GM12865 (cell line): ENCODE measurements at regions not wholly inside any gene's neighbourhood (a gene's known extent, or its start where the extent isn't known, plus 50 kb on each side); places are given as distances from the start of the nearest gene placed in this dataset.

Experiments used
- DNase-seq: peaks from one replicate; pipeline ENCODE4 v3.0.0; 2010; ENCODE audit warnings: low read depth
- H3K4me3 ChIP-seq: 2 replicates; pipeline ENCODE4 v1.5.1; 2011; ENCODE audit warnings: mild to moderate bottlenecking, low read depth, low read length, control low read depth
- TF ChIP-seq, protein P1 (sequence below): IDR thresholded peaks from 2 replicates; pipeline ENCODE4 v1.5.1; 2011; ENCODE audit warnings: low read length, control low read depth, low read depth, inconsistent platforms; ENCODE audit not compliant: insufficient read depth; ENCODE audit errors: missing control alignments

DNA sequence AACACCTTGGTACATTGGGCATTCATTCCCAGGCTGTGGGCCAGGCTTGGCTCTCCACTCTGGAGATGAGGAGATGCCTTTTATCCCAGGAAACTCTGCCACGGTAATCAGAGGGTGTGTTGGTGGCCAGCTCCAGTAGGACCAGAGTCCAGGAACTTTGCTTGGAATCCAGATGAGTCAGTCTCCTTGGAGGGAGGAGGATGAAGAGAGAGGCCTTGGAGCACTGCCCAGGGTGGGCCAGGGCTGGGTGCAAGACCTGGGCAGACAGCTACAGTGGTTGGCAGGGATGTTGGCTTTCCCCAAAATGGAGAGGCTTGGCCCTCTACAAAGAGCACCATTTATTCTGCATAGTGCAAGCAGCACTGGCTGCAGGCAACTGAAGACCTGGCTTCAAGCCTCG lies 209.0 kb downstream of the RGS9 start:
- DNase-seq: no peak
- H3K4me3 ChIP-seq: no peak overlapping the region
- TF ChIP-seq, protein P1, sequence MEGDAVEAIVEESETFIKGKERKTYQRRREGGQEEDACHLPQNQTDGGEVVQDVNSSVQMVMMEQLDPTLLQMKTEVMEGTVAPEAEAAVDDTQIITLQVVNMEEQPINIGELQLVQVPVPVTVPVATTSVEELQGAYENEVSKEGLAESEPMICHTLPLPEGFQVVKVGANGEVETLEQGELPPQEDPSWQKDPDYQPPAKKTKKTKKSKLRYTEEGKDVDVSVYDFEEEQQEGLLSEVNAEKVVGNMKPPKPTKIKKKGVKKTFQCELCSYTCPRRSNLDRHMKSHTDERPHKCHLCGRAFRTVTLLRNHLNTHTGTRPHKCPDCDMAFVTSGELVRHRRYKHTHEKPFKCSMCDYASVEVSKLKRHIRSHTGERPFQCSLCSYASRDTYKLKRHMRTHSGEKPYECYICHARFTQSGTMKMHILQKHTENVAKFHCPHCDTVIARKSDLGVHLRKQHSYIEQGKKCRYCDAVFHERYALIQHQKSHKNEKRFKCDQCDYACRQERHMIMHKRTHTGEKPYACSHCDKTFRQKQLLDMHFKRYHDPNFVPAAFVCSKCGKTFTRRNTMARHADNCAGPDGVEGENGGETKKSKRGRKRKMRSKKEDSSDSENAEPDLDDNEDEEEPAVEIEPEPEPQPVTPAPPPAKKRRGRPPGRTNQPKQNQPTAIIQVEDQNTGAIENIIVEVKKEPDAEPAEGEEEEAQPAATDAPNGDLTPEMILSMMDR: no peak

DNA sequence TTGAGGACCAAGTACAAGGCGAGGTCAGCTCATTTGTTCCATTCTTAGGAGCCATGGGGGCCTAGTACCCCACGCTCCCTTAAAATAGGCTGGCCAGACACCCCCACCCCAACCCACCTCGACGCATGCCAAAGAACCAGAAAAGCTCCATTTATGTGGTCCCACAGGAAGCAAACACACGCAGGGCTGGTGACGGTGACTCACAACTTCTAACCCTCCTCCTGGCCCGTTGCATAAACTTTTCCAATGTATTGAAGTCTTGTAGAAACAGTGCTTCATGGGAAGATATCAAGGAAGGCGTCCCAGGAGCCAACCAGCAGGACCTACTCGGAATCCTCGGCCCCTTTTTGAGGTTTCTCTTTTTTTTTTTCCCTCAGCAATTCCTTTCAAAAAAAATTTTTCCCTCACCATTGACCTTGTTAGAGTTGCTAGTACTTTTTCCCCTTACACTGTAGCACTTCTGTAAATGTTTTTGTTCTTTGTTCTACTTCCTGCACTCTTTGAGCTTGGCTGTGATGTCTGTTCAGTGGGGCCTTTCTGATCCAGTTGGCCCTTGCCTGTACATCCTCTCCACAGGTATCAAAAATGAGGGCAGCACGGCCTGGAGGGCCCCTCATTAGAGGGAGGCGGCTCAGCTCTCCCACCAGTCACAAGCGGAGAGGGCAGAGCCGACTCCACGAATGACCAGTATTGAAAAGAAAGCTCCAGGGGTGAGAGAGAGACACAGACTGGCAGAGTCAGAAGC lies 208.3 kb downstream of the RGS9 start:
- no peak for DNase-seq
- H3K4me3 ChIP-seq: no peak overlapping the region
- TF ChIP-seq, protein P1: no peak

DNA sequence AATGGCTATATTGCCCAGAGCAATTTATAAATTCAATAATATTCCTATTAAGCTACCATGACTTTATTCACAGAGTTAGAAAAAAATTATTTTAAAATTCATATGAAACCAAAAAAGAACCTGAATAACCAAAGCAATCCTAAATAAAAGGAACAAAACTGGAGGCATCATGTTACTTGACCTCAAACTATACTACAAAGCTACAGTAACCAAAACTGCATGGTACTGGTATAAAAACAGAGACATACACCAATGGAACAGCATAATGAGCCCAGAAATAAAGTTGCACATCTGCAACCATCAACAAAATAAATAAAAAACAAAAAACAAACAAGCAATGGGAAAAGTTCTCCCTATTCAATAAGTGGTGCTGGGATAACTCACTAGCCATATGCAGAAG lies 203.2 kb downstream of the RGS9 start:
- DNase-seq: no peak
- TF ChIP-seq, protein P1: no peak
- H3K4me3 ChIP-seq: no peak overlapping the region

DNA sequence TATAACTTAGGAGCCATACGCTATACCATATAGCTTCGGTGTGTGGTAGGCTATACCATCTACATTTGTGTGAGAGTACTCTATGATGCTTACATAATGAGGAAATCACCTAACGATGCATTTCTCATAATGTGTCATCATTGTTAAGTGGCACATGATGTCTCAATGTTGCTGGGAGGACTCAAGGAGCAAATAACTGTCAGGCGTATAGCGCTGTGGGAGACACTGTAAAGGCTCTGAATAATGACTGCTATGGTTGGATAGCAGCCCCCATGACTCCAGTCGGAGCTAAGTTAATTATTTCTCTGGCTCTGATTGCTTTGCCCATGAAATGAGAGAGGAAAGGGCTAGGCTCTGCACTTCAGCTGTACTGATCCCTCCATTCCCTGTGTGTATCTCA lies 197.2 kb downstream of the RGS9 start:
- TF ChIP-seq, protein P1: no peak
- DNase-seq: no peak
- H3K4me3 ChIP-seq: no peak overlapping the region

DNA sequence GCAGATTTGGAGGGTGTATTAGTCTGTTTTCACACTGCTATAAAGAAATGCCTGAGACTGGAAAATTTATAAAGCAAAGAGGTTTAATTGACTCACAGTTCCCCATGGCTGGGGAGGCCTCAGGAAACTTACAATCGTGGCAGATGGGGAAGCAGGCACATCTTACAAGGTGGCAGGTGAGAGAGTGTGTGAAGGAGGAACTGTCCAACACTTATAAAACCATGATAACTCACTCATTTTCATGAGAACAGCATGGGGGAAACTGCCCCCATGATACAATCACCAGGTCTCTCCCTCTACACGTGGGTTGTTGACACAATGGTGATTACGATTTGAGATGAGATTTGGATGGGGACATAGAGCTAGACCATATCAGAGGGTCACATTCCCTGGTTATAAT lies 195.6 kb downstream of the RGS9 start:
- TF ChIP-seq, protein P1: no peak
- no peak overlapping the region for H3K4me3 ChIP-seq
- no peak for DNase-seq

DNA sequence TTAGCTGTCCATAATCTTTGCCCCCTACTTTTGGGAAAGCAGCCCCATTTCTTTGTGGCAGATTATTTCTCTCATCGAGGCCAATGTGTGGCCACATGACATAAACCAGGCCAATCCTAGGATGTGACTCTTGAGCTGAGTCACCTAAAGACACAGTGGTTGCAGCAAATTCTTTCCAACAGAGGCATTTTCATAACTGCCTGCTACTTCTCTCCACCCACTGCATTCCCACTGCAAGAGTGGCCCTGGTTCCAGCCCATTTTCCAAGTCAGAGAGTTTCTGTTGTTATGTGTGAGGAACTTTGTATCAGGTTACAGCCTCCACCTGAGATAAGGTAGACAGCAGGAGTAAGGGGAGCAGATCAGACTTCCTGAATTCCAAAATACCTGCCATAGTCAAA lies 195.2 kb downstream of the RGS9 start:
- TF ChIP-seq, protein P1: no peak
- DNase-seq: no peak
- H3K4me3 ChIP-seq: no peak overlapping the region

DNA sequence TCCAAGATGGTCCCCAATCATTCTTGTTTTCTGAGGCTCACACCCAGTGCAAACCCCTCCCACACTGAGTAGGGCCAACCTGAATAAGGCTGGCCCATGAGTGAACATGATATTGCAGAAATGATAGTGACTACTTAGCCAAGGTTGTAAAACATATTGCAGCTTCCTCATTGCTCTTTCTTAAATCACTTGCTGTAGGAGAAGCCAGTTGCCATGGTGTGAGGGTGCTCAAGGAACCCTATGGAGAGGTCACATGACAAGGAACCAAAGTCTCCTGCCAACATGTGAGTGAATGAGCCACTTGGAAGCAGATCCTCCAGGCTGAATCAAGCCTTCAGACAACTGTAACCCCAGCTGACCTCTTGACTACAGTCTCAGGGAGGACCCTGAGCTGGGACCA lies 191.4 kb downstream of the RGS9 start:
- DNase-seq: no peak
- no peak overlapping the region for H3K4me3 ChIP-seq
- TF ChIP-seq, protein P1: no peak
